T follicular helper cell (primary cell): ENCODE measurements at regions not wholly inside any gene's neighbourhood (a gene's known extent, or its start where the extent isn't known, plus 50 kb on each side); places are given as distances from the start of the nearest gene placed in this dataset.
"Not testable (repeated sequence)": the region's sequence is repeated elsewhere in the genome, so short reads cannot be mapped to it uniquely, and the experiment has no call there.

ENCODE experiments used
- DNase-seq: peaks from one replicate; pipeline ENCODE4 v3.0.0-alpha.2; 2020; ENCODE audit warnings: low read depth

GRCh38 chr4:82181789-82182188, 192.0 kb downstream of the HNRNPD start:
- no peak for DNase-seq

GRCh38 chr4:82172186-82172585, 201.6 kb downstream of the HNRNPD start:
- no peak for DNase-seq

GRCh38 chr4:82171531-82172155, 202.1 kb downstream of the HNRNPD start:
- no peak for DNase-seq

GRCh38 chr4:82149750-82150149, 224.0 kb downstream of the HNRNPD start:
- DNase-seq: no peak

GRCh38 chr4:82145850-82146249, 227.9 kb downstream of the HNRNPD start:
- no peak for DNase-seq

GRCh38 chr4:82140422-82140821, 233.4 kb downstream of the HNRNPD start:
- no peak for DNase-seq

GRCh38 chr4:82139287-82139686, 234.5 kb downstream of the HNRNPD start:
- DNase-seq: no peak

- DNase-seq: no peak
These were observed 235.4 kb downstream of the HNRNPD start for GRCh38 chr4:82138374-82138773.

GRCh38 chr4:82136161-82136801, 237.5 kb downstream of the HNRNPD start:
- DNase-seq: no peak

- no peak for DNase-seq
These were observed 245.4 kb downstream of the HNRNPD start for GRCh38 chr4:82128355-82128754.

- DNase-seq: no peak
These were observed 247.2 kb downstream of the HNRNPD start for GRCh38 chr4:82126512-82127040.

- DNase-seq: no peak
These were observed 247.9 kb downstream of the HNRNPD start for GRCh38 chr4:82125787-82126297.

GRCh38 chr4:82124932-82125786, 248.6 kb downstream of the HNRNPD start:
- DNase-seq: no peak

GRCh38 chr4:82124365-82124764, 249.4 kb downstream of the HNRNPD start:
- DNase-seq: no peak

- peak; percentile 5 for DNase-seq
These were observed 249.9 kb downstream of the HNRNPD start for GRCh38 chr4:82123934-82124333.

GRCh38 chr4:82115183-82115582, 258.6 kb downstream of the HNRNPD start:
- DNase-seq: not testable (repeated sequence)

GRCh38 chr4:82108506-82108905, 265.3 kb downstream of the HNRNPD start:
- DNase-seq: no peak

- DNase-seq: no peak
These were observed 269.2 kb downstream of the HNRNPD start for GRCh38 chr4:82104578-82104977.

- DNase-seq: no peak
These were observed 273.7 kb downstream of the HNRNPD start for GRCh38 chr4:82099928-82100579.

- DNase-seq: no peak
These were observed 276.3 kb downstream of the HNRNPD start for GRCh38 chr4:82097504-82097903.

- no peak for DNase-seq
These were observed 283.1 kb downstream of the HNRNPD start for GRCh38 chr4:82090717-82091116.

- no peak for DNase-seq
These were observed 289.0 kb downstream of the HNRNPD start for GRCh38 chr4:82084747-82085146.
